Activated B cell treated with CpG ODN at 0.5 μM for 24 hours (primary cell): ENCODE measurements at regions not wholly inside any gene's neighbourhood (a gene's known extent, or its start where the extent isn't known, plus 50 kb on each side); places are given as distances from the start of the nearest gene placed in this dataset.

Experiments
- ATAC-seq: fragments of 200-7000 bp; cut with Tn5 transposase; one replicate; pipeline ENCODE4 v1.10.0; 2021; ENCODE audit warnings: low read depth, mild to moderate bottlenecking, moderate library complexity
- CTCF ChIA-PET: fragments of 350-600 bp; sonication (Branson Sonifier 250); formaldehyde crosslinking; loops from one replicate; lab custom pipeline; 2021; ENCODE audit warnings: antibody characterized with exemption; lab: Charles Lee
- POLR2A ChIA-PET: fragments of 350-600 bp; sonication (Branson Sonifier 250); formaldehyde crosslinking; loops from one replicate; lab custom pipeline; 2021; ENCODE audit warnings: antibody characterized with exemption; lab: Charles Lee
- DNase-seq: peaks from one replicate; pipeline ENCODE4 v3.0.0; 2022
- H3K27ac Mint-ChIP-seq: one replicate; pipeline ENCODE4 v1.8.0; 2020; ENCODE audit warnings: mixed read lengths
- H3K27me3 Mint-ChIP-seq: one replicate; pipeline ENCODE4 v1.8.0; 2021; ENCODE audit warnings: mixed read lengths
- H3K36me3 Mint-ChIP-seq: one replicate; pipeline ENCODE4 v1.8.0; 2021; ENCODE audit warnings: low read depth, mixed read lengths
- H3K4me1 Mint-ChIP-seq: one replicate; pipeline ENCODE4 v1.8.0; 2021; ENCODE audit warnings: mixed read lengths
- H3K4me3 Mint-ChIP-seq: one replicate; pipeline ENCODE4 v1.8.0; 2020; ENCODE audit warnings: mild to moderate bottlenecking, mixed read lengths
- H3K9me3 Mint-ChIP-seq: one replicate; pipeline ENCODE4 v1.8.0; 2020; ENCODE audit warnings: mixed read lengths
- CTCF ChIP-seq: fragments of 200-600 bp; IDR thresholded peaks from one replicate; pipeline ENCODE4 v1.8.0; 2022; ENCODE audit warnings: antibody characterized with exemption, mild to moderate bottlenecking
- intact Hi-C: fragments of 100-400 bp; cut with micrococcal nuclease; formaldehyde crosslinking; loops from one replicate; pipeline ENCODE4 v1.15.1; 2024

DNA sequence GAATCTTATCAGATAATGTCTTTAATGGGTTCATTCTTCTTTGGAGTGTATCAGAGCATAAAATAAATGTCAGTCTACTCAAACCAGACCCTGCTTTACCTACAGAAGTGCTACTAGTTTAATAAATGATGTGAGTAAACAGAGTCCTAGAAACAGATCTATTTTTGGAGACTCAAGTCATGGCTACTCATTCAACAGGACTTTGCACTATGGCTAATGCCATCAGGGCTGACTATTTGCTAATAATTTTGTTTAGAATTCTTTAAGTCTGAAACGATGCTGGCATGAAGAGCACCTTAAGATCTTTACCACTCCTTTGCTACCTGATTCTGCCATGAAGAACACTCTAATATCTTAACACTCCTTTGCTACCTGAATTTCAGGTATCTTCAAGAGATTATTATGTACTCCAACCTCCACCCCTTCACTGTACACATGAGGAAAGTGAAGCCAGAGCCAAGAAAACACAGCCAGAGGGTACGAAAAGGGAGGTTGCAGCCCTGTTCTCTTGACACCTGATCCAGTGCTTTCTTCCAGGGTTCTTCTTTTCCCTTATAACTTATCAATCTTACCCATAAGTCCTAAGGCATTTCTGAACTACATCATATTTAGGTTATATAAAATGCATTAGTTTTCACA lies 62.4 kb downstream of the ZNF608 start:
- H3K9me3 Mint-ChIP-seq: peaks cover 2% of the 10 kb centered on the region
- DNase-seq (no peak), ATAC-seq (no peak)
- no peak overlapping the region for H3K27ac Mint-ChIP-seq
- peaks cover 48% of the 10 kb centered on the region for H3K4me1 Mint-ChIP-seq
- POLR2A ChIA-PET: interaction anchor here (0.6 kb wide), 1 partner anchor 63 kb away, joined by 4 read pairs; no protein-coding TSS in a partner anchor
- H3K4me3 Mint-ChIP-seq: no peak overlapping the region
- TF ChIP-seq CTCF: no peak
- peaks cover 2% of the 10 kb centered on the region for H3K36me3 Mint-ChIP-seq
- CTCF ChIA-PET: no interaction called here
- intact Hi-C loops: loop anchor here (2.0 kb wide), 1 partner anchor 13 kb away; no protein-coding TSS in a partner anchor
- H3K27me3 Mint-ChIP-seq: no peaks in the 10 kb centered on the region

GRCh38 chr5:124679578-124680199 lies 66.8 kb downstream of the ZNF608 start:
- H3K4me1 Mint-ChIP-seq: peaks cover 31% of the 10 kb centered on the region
- ChIA-PET CTCF (no interaction called here), POLR2A (no interaction called here)
- H3K4me3 Mint-ChIP-seq: no peak overlapping the region
- no peak overlapping the region for H3K27ac Mint-ChIP-seq
- no peaks in the 10 kb centered on the region for H3K27me3 Mint-ChIP-seq
- DNase-seq (no peak), ATAC-seq (no peak)
- intact Hi-C loops: no loop called here
- no peak for TF ChIP-seq CTCF
- peaks cover 2% of the 10 kb centered on the region for H3K9me3 Mint-ChIP-seq
- H3K36me3 Mint-ChIP-seq: peaks cover 2% of the 10 kb centered on the region

DNA sequence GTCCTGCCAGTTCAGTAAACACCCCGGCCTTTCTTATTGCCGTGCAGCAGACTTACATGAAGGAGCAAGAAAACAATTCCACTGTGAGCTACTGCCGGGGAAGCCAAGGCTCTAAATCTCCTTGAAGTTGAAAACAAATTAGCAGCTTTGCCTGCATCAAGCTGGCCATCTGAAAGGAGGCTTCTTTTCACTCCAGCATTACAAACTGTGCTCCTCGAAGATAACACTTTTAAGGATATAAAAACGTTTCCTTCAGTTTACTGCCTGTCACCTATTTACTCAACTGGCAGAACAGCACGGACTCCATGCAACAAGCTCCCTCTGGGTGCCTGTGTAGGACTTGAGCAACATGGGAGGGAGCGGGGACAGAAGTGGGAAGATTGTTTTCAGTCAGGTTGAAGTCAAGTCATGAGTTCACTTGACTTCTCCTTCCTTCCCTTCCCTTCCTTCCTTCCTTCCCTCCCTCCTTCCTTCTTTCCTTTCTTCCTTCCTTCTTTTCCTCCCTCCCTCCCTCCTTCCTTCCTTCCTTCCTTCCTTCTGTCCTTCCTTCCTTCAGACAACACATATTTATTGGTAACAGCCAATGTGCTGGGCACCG lies 67.4 kb downstream of the ZNF608 start:
- intact Hi-C loops: no loop called here
- Mint-ChIP-seq H3K27me3 (no peaks in the 10 kb centered on the region), H3K4me1 (peaks cover 26% of the 10 kb centered on the region), H3K4me3 (no peak overlapping the region), H3K9me3 (peaks cover 2% of the 10 kb centered on the region), H3K27ac (no peak overlapping the region), H3K36me3 (peaks cover 2% of the 10 kb centered on the region)
- TF ChIP-seq CTCF: no peak
- ChIA-PET POLR2A (no interaction called here), CTCF (no interaction called here)
- DNase-seq (no peak), ATAC-seq (no peak)

DNA sequence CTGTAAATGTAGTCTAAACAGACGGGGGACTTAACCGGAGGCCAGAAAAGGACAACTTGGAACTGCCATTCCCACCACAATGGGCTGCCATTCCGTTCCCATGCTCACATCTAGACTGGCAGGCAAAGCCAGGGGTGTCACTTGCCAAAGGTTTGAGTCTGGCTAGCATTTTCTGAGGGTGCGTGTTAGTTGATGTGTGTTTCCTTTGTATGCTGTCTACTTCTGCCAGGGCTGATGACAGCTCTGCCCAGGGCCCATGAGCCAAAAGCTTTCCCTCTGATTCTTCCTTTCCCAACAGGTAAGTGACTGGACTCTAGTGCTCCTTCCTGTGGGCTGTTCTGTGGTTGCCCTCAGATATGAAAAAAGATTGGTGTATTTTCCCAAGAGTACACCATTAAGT lies 68.0 kb downstream of the ZNF608 start:
- intact Hi-C loops: no loop called here
- no peak for TF ChIP-seq CTCF
- Mint-ChIP-seq H3K9me3 (peaks cover 2% of the 10 kb centered on the region), H3K27ac (no peak overlapping the region), H3K36me3 (peaks cover 2% of the 10 kb centered on the region), H3K4me3 (no peak overlapping the region), H3K4me1 (peaks cover 26% of the 10 kb centered on the region), H3K27me3 (no peaks in the 10 kb centered on the region)
- ATAC-seq: no peak
- no peak for DNase-seq
- ChIA-PET POLR2A (interaction anchor here (1.0 kb wide), 1 partner anchor 328 kb away, joined by 3 read pairs; no protein-coding TSS in a partner anchor), CTCF (no interaction called here)
